OCI-LY1 (cell line): ENCODE measurements at regions not wholly inside any gene's neighbourhood (a gene's known extent, or its start where the extent isn't known, plus 50 kb on each side); places are given as distances from the start of the nearest gene placed in this dataset.

Source experiments
- H2AFZ ChIP-seq: fragments of 200-600 bp; sonication (generic), shearing (Covaris generic); 2 replicates; pipeline ENCODE4 v1.6.0; 2014; ENCODE audit warnings: antibody characterized with exemption, mild to moderate bottlenecking, low read length
- H3F3A ChIP-seq: fragments of 200-600 bp; sonication (generic), shearing (Covaris generic); 2 replicates; pipeline ENCODE4 v1.6.0; 2014; ENCODE audit warnings: mild to moderate bottlenecking, antibody characterized with exemption, low read length, moderate library complexity; ENCODE audit not compliant: insufficient read depth
- H3K27ac ChIP-seq: fragments of 200-600 bp; sonication (generic); 2 replicates; pipeline ENCODE4 v1.5.1; 2014; ENCODE audit warnings: low read length, mixed run types, mild to moderate bottlenecking, low read depth; ENCODE audit not compliant: poor library complexity, severe bottlenecking
- H3K27me3 ChIP-seq: fragments of 200-600 bp; sonication (generic); 2 replicates; pipeline ENCODE4 v1.6.0; 2014; ENCODE audit warnings: antibody characterized with exemption, mild to moderate bottlenecking, low read length, moderate library complexity; ENCODE audit not compliant: insufficient read depth
- H3K36me3 ChIP-seq: fragments of 200-600 bp; sonication (generic); 2 replicates; pipeline ENCODE4 v1.6.1; 2014; ENCODE audit warnings: mild to moderate bottlenecking, antibody characterized with exemption, low read length, moderate library complexity, mixed read lengths; ENCODE audit not compliant: insufficient read depth
- H3K4me1 ChIP-seq: fragments of 200-600 bp; sonication (generic); 2 replicates; pipeline ENCODE4 v1.5.1; 2014; ENCODE audit warnings: mild to moderate bottlenecking, low read length, moderate library complexity; ENCODE audit not compliant: insufficient read depth, severe bottlenecking
- H3K4me2 ChIP-seq: fragments of 200-600 bp; sonication (generic), shearing (Covaris generic); 2 replicates; pipeline ENCODE4 v1.6.1; 2014; ENCODE audit warnings: low read length
- H3K4me3 ChIP-seq: fragments of 200-600 bp; sonication (generic); 2 replicates; pipeline ENCODE4 v1.5.1; 2014; ENCODE audit warnings: low read length, low read depth, mild to moderate bottlenecking, mixed read lengths; ENCODE audit not compliant: poor library complexity, severe bottlenecking
- H3K79me2 ChIP-seq: fragments of 200-600 bp; shearing (Covaris generic); 2 replicates; pipeline ENCODE4 v1.6.1; 2016; ENCODE audit warnings: mixed run types, low read length, mixed read lengths; ENCODE audit not compliant: insufficient read depth
- H3K9ac ChIP-seq: fragments of 200-600 bp; sonication (generic), shearing (Covaris generic); 2 replicates; pipeline ENCODE4 v1.6.1; 2014; ENCODE audit warnings: mild to moderate bottlenecking, low read length, mixed read lengths
- H3K9me2 ChIP-seq: fragments of 200-600 bp; sonication (generic), shearing (Covaris generic); 2 replicates; pipeline ENCODE4 v1.6.1; 2014; ENCODE audit warnings: low read depth, mild to moderate bottlenecking, low read length, mixed read lengths
- H3K9me3 ChIP-seq: fragments of 200-600 bp; shearing (Covaris generic); 2 replicates; pipeline ENCODE4 v1.6.1; 2014; ENCODE audit warnings: low read length, mixed read lengths
- H4K20me1 ChIP-seq: fragments of 200-600 bp; sonication (generic), shearing (Covaris generic); 2 replicates; pipeline ENCODE4 v1.6.0; 2016; ENCODE audit warnings: mild to moderate bottlenecking, low read length; ENCODE audit not compliant: insufficient read depth
- EZH2 ChIP-seq: fragments of 200-600 bp; sonication (generic), shearing (Covaris generic); IDR thresholded peaks from 2 replicates; pipeline ENCODE4 v1.8.0; 2017; ENCODE audit warnings: borderline replicate concordance, mixed run types, mild to moderate bottlenecking, antibody characterized with exemption, low read length, moderate library complexity, mixed read lengths
- TF ChIP-seq, protein P1 (sequence below): fragments of 200-600 bp; sonication (generic), shearing (Covaris generic); IDR thresholded peaks from 2 replicates; pipeline ENCODE4 v1.5.1; 2017; ENCODE audit warnings: mild to moderate bottlenecking, antibody characterized with exemption, low read length, moderate library complexity, mixed read lengths

- Histone ChIP-seq H2AFZ (no peak overlapping the region), H3K27me3 (no peaks in the 10 kb centered on the region; the same call in 1 of the 2 replicates), H3K9me2 (no peaks in the 10 kb centered on the region), H3K9me3 (no peaks in the 10 kb centered on the region), H3K4me3 (no peak overlapping the region), H3K27ac (no peak overlapping the region), H3K4me1 (no peaks in the 10 kb centered on the region), H3K79me2 (no peaks in the 10 kb centered on the region), H3K36me3 (no peaks in the 10 kb centered on the region), H3K4me2 (no peak overlapping the region), H4K20me1 (no peaks in the 10 kb centered on the region), H3F3A (no peaks in the 10 kb centered on the region), H3K9ac (no peak overlapping the region)
- TF ChIP-seq, protein P1, sequence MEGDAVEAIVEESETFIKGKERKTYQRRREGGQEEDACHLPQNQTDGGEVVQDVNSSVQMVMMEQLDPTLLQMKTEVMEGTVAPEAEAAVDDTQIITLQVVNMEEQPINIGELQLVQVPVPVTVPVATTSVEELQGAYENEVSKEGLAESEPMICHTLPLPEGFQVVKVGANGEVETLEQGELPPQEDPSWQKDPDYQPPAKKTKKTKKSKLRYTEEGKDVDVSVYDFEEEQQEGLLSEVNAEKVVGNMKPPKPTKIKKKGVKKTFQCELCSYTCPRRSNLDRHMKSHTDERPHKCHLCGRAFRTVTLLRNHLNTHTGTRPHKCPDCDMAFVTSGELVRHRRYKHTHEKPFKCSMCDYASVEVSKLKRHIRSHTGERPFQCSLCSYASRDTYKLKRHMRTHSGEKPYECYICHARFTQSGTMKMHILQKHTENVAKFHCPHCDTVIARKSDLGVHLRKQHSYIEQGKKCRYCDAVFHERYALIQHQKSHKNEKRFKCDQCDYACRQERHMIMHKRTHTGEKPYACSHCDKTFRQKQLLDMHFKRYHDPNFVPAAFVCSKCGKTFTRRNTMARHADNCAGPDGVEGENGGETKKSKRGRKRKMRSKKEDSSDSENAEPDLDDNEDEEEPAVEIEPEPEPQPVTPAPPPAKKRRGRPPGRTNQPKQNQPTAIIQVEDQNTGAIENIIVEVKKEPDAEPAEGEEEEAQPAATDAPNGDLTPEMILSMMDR, result no peak
- TF ChIP-seq EZH2, result no peak
These were observed 54.8 kb upstream of the CACUL1 start for GRCh38 chr10:118809357-118810220.

DNA sequence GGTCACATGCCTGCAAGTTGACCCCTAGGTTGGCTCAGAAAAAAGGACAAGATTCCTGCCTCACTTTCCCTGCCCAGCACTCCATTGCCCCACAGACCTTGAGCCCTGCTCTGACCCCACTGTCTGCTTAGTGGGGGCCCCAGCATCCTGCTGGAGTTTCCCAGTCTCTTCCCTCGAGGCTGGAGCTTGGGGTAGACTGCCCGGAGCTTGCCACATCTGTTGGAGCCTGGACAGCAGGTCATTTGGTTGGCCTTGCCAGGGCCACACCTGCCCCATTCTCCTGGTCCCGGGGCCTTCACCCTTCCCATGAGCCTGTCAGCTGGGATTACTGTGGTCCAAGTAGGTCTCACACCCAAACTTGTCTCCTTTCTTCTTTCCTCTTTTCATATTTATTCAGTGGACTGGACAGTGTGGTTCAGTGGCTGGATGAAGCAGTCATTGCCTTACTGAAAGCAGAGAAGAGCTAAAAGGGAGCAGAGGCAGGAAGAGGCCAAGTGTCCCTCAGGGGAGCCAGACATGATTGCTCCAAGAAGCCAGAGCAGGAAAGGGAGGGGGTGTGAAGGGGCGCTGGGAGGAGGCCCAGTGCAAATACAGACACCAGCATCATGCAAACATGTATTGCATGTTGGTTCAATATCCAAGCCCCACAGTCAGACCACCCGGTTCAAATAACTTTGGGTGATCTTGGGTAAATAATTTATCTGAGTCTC lies 56.2 kb upstream of the CACUL1 start:
- no peaks in the 10 kb centered on the region for H4K20me1 ChIP-seq
- no peak overlapping the region for H3K4me2 ChIP-seq
- no peaks in the 10 kb centered on the region for H3K4me1 ChIP-seq
- H3K9ac ChIP-seq, result no peak overlapping the region
- H3K9me2 ChIP-seq, result no peaks in the 10 kb centered on the region
- H3K36me3 ChIP-seq, result no peaks in the 10 kb centered on the region
- H3K4me3 ChIP-seq, result no peak overlapping the region
- TF ChIP-seq, protein P1, result no peak
- H2AFZ ChIP-seq, result no peak overlapping the region
- H3K27me3 ChIP-seq, result no peaks in the 10 kb centered on the region; the same call in 1 of the 2 replicates
- no peaks in the 10 kb centered on the region for H3K79me2 ChIP-seq
- no peak overlapping the region for H3K27ac ChIP-seq
- H3K9me3 ChIP-seq, result no peaks in the 10 kb centered on the region
- no peaks in the 10 kb centered on the region for H3F3A ChIP-seq

- no peaks in the 10 kb centered on the region for H4K20me1 ChIP-seq
- no peaks in the 10 kb centered on the region for H3K4me1 ChIP-seq
- H2AFZ ChIP-seq, result no peak overlapping the region
These were observed 57.1 kb upstream of the CACUL1 start for GRCh38 chr10:118811675-118812392.

More at GRCh38 chr10:118811675-118812392, 57.1 kb upstream of the CACUL1 start:
- H3K9ac ChIP-seq, result no peak overlapping the region
- no peaks in the 10 kb centered on the region for H3K9me3 ChIP-seq
- H3K36me3 ChIP-seq, result no peaks in the 10 kb centered on the region
- no peaks in the 10 kb centered on the region for H3K9me2 ChIP-seq
- H3K79me2 ChIP-seq, result no peaks in the 10 kb centered on the region
- TF ChIP-seq, protein P1, result no peak
- no peak for TF ChIP-seq EZH2
- H3K27ac ChIP-seq, result no peak overlapping the region
- no peaks in the 10 kb centered on the region for H3F3A ChIP-seq
- no peaks in the 10 kb centered on the region; the same call in 1 of the 2 replicates for H3K27me3 ChIP-seq
- no peak overlapping the region for H3K4me2 ChIP-seq
- no peak overlapping the region for H3K4me3 ChIP-seq
